ENCODE measurements at regions not wholly inside any gene's neighbourhood (a gene's known extent, or its start where the extent isn't known, plus 50 kb on each side); places are given as distances from the start of the nearest gene placed in this dataset.

GRCh38 chr10:118458957-118459641 is 117.0 kb upstream of the FAM204A start:
- H3K4me2 ChIP-seq (ENCODE audit: low read length): no peak overlapping the region
- H4K20me1 ChIP-seq (ENCODE audit: insufficient read depth, low read length): no peaks in the 10 kb centered on the region
- TF ChIP-seq CTCF (IDR thresholded peaks at IDR 0.05; ENCODE audit: low read length) (no peak), EZH2 (IDR thresholded peaks at IDR 0.05; ENCODE audit: borderline replicate concordance, low read length) (no peak)
- no peaks in the 10 kb centered on the region for H3K36me3 ChIP-seq (ENCODE audit: insufficient read depth, low read length)
- no peaks in the 10 kb centered on the region for H3K9me2 ChIP-seq (ENCODE audit: low read depth, low read length)
- no peaks in the 10 kb centered on the region for H3K27me3 ChIP-seq (ENCODE audit: insufficient read depth, low read length)
- H3K9ac ChIP-seq (ENCODE audit: low read length): no peak overlapping the region
- no peaks in the 10 kb centered on the region for H3K9me3 ChIP-seq (ENCODE audit: low read length)
- no peaks in the 10 kb centered on the region for H3K4me1 ChIP-seq (ENCODE audit: insufficient read depth, low read length, severe bottlenecking)
- H3K4me3 ChIP-seq (ENCODE audit: low read depth, low read length, poor library complexity, severe bottlenecking): no peak overlapping the region
- no peak overlapping the region for H2AFZ ChIP-seq (ENCODE audit: low read length)
- H3F3A ChIP-seq (ENCODE audit: insufficient read depth, low read length): no peaks in the 10 kb centered on the region
- no peaks in the 10 kb centered on the region for H3K79me2 ChIP-seq (ENCODE audit: insufficient read depth, low read length)
- H3K27ac ChIP-seq (ENCODE audit: low read depth, low read length, poor library complexity, severe bottlenecking): no peak overlapping the region

DNA sequence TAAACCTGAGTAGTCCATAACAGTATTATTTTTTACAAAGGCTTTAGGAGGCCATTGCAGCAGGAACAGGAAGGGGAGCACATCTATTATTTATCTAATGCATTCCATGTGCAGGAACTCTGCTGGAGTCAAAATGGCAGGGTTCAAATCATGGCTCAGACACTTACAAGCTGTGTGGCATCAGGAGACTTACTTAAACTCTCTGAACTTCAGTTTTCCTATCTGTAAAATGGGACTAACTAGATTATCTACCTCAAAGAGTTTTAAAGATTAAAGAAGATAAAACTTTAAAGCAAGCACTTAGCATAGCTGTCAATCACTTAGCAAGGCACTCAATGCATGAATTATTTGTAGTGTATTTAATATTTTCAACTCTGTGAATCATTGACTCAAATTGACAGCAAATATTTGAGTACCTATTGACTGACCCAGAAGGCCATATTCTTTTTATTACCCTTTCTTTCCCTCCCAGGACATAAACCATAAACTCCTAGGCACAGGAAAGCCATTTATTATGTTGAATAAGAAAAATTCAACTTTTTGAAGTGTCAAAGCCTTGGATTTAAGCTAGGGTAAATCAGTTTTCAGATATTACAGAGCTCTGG is 115.8 kb upstream of the FAM204A start:
- Histone ChIP-seq H3K4me2 (ENCODE audit: low read length) (no peak overlapping the region), H3K9me3 (ENCODE audit: low read length) (no peaks in the 10 kb centered on the region), H3K36me3 (ENCODE audit: insufficient read depth, low read length) (no peaks in the 10 kb centered on the region), H3K9me2 (ENCODE audit: low read depth, low read length) (no peaks in the 10 kb centered on the region), H4K20me1 (ENCODE audit: insufficient read depth, low read length) (no peaks in the 10 kb centered on the region), H3K4me1 (ENCODE audit: insufficient read depth, low read length, severe bottlenecking) (no peaks in the 10 kb centered on the region), H3F3A (ENCODE audit: insufficient read depth, low read length) (no peaks in the 10 kb centered on the region), H2AFZ (ENCODE audit: low read length) (no peak overlapping the region), H3K79me2 (ENCODE audit: insufficient read depth, low read length) (no peaks in the 10 kb centered on the region), H3K9ac (ENCODE audit: low read length) (no peak overlapping the region), H3K27me3 (ENCODE audit: insufficient read depth, low read length) (no peaks in the 10 kb centered on the region), H3K27ac (ENCODE audit: low read depth, low read length, poor library complexity, severe bottlenecking) (no peak overlapping the region), H3K4me3 (ENCODE audit: low read depth, low read length, poor library complexity, severe bottlenecking) (no peak overlapping the region)
- no peak for TF ChIP-seq EZH2 (IDR thresholded peaks at IDR 0.05; ENCODE audit: borderline replicate concordance, low read length)
- no peak for TF ChIP-seq CTCF (IDR thresholded peaks at IDR 0.05; ENCODE audit: low read length)

DNA sequence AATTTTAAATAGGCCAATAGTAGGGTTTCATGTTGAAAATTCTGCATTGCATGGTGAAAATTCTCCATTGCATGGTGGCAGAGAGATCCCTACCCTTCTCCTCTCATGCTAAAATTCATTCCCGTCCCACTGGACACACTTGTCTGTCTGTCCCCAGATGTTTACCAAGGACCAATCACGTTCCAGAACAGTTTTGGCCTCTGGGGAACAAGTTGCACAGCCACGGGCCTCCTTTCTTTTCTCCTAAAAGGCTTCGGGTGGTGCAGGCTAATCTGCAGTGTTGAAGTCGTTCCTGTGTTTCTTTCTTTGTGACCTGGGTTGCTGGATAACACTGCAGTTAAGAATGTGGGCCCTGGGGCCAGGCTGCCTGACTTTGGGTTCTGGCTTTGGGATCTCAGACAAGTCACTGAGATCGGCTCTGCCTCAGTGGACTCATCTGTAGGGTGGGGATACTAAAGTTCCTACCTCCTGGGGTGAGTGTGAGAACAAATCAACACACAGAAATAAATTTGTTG is 113.1 kb upstream of the FAM204A start:
- no peak overlapping the region for H3K4me2 ChIP-seq (ENCODE audit: low read length)
- H3K4me3 ChIP-seq (ENCODE audit: low read depth, low read length, poor library complexity, severe bottlenecking): no peak overlapping the region
- no peaks in the 10 kb centered on the region for H3K9me3 ChIP-seq (ENCODE audit: low read length)
- TF ChIP-seq EZH2 (IDR thresholded peaks at IDR 0.05; ENCODE audit: borderline replicate concordance, low read length): no peak
- no peak for TF ChIP-seq CTCF (IDR thresholded peaks at IDR 0.05; ENCODE audit: low read length)
- H3K79me2 ChIP-seq (ENCODE audit: insufficient read depth, low read length): no peaks in the 10 kb centered on the region
- no peaks in the 10 kb centered on the region for H3K9me2 ChIP-seq (ENCODE audit: low read depth, low read length)
- H3F3A ChIP-seq (ENCODE audit: insufficient read depth, low read length): no peaks in the 10 kb centered on the region
- H3K4me1 ChIP-seq (ENCODE audit: insufficient read depth, low read length, severe bottlenecking): no peaks in the 10 kb centered on the region
- H3K27ac ChIP-seq (ENCODE audit: low read depth, low read length, poor library complexity, severe bottlenecking): no peak overlapping the region
- no peaks in the 10 kb centered on the region for H4K20me1 ChIP-seq (ENCODE audit: insufficient read depth, low read length)
- H3K9ac ChIP-seq (ENCODE audit: low read length): no peak overlapping the region
- no peaks in the 10 kb centered on the region for H3K36me3 ChIP-seq (ENCODE audit: insufficient read depth, low read length)
- H2AFZ ChIP-seq (ENCODE audit: low read length): no peak overlapping the region
- H3K27me3 ChIP-seq (ENCODE audit: insufficient read depth, low read length): no peaks in the 10 kb centered on the region
